Embryonic facial prominence (tissue), 1 donor: ENCODE measurements at regions not wholly inside any gene's neighbourhood (a gene's known extent, or its start where the extent isn't known, plus 50 kb on each side); places are given as distances from the start of the nearest gene placed in this dataset.

Source experiments
- DNase-seq: peaks from one replicate; pipeline ENCODE4 v3.0.0-alpha.2; 2016; ENCODE audit errors: extremely low spot score

DNA sequence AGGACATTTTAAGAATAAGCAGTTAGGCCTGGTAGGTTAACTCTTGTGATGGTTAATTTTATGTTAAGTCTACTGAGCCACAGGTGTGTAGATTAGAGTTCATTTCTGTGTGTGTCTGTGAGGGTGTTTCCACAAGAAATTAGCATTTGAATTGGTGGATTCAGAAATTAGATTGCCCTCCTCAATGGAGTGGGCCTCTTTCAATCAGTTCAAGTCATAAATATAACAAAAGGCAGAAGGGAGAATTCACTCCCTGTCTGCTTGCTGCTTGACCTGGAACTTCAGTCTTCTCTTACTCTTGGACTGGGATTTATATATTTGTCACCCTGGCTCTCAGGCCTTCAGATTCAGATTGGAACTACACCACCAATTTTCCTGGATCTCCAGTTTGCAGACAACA is 55.3 kb upstream of the POM121L12 start:
- no peak for DNase-seq

DNA sequence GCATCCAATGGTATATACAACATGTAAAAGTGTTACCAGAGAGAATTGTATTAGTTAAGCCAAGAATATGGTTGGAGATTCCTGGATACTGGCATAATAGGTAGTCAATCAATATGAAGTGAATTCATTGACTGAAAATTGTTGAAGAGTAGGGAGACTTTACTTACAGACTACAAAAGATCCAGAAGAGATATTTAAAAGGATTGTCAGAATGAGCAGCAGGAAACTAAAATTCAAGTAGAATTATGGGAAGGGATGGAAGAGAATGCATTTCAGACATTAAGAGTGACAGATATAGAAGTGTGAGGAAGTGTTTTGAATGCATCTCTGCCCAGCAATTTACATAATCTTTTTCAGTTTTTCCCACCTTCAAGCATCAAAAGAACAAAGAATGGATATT is 62.3 kb upstream of the POM121L12 start:
- DNase-seq = no peak

DNA sequence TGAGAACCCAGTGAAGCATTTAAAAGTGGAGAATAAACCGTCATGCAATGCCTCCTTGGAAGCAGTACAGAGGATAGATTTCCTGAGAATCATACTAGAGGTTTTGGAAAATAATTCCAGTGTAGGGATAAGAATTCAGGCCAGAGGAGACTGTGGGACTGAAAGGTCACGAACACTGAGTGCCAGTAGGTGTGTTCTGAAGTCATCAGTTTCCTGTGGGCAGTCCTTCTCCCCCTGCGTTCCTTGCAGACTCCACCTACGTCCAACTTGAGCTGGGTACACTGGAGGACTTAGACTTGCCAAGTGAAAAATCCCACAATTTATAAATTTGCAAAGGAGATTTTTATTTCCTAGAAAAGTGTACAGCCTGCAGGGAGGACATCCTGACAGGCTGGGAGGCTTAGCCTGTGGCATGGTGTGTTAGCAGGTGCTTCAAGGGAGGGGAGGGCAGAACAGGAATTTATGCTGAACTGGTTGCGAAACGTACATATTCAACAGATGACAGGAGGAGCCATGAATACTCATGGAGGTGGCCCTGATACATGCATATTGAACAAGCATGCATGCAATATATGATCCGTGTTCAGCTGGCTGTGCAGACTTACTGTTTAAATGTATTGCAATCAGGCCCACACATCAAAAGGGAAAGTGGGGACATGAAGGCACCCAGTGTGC is 72.9 kb upstream of the POM121L12 start:
- no peak for DNase-seq

DNA sequence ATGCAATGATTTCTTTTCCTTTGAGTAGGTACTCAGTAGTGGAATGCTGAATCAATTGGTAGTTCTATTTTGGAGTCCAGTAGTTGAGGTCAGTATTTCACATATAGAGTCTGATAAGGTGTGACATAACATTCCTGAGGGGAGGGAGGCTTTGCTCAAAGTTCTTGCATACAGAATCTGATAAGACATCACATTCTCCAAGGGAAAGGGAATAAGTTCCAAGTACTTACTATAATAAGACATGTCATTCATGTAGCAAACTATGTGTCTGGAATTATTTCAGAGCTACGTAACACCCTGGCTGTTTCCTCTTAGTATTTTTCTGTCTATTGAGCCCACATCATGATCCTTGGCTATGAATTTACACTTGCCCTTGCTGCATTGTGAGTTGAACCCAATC is 74.3 kb upstream of the POM121L12 start:
- DNase-seq = no peak

DNA sequence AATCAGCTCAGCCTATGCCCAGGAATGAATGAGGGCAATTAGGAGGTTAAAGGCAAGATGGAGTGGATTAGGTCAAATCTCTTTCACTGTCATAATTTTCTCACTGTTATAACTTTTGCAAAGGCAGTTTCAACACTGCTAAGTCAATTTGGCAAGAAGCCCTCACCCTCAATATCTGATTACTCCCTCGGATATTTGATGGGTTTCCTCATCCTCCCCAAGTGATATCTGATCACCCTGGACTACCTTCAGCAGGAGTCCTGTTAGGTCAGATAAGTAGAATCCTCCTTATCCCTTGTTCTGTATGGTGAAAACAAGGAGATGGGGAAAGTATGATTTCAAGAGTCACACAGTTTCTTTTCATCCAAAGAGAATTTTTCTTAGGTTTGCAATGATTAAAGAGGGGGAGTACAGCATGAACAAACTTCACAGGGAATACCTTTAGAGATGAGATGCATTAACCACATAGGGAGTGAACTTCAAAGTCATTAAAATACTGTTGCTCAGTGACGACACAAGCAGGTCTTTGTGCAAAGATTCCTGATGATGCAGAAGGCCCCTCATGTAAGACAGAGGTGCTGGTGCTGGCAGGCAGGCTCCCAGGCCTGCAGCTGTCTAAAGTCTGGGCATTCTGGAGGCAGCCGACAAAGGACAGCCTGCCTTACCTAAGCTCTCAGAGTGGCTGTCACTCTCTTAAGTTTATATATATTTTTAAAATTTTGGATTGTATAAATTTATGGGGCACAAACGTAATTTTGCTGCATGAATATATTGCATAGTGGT is 75.4 kb upstream of the POM121L12 start:
- no peak for DNase-seq

DNA sequence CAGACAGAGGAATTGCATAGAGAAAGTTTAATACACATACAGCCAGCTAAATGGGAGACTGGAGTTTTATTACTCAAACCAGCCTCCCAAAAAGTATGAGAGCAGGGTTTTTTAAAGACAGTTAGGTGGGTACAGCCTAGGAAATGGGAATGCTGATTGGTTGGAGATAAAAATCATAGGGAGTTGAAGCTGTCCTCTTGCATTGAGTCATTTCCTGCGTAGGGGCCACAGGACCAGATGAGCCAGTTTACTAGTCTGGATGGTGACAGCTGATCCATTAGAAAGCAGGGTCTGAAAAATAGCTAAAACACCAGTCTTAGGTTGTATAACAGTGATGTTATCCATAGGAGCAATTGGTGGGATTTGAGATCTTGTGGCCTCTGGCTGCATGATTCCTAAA is 76.1 kb upstream of the POM121L12 start:
- no peak for DNase-seq

DNA sequence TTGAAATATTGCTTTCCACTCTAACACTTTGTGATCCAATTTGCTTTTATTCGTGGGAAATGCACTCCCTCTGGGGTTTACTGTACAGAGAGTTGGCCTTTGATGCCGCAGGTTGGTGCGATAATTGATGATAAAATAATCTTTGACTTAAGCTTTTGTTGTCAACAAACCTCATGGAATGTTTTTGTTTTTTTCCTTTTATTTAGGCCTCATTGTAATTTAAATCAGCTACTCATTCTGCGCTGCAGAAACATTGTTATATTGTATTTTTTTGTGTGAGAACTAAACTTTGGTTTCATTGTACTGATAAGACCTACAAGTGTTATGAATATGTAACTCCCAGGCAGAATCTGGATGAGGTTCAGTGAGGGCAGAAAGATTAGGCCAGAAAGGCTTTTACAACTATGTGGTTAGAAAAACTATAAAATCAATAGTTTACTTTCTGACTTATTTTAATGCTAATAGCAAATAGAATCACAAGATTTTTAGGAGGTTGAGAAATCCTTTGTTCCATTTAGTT is 76.8 kb upstream of the POM121L12 start:
- no peak for DNase-seq

DNA sequence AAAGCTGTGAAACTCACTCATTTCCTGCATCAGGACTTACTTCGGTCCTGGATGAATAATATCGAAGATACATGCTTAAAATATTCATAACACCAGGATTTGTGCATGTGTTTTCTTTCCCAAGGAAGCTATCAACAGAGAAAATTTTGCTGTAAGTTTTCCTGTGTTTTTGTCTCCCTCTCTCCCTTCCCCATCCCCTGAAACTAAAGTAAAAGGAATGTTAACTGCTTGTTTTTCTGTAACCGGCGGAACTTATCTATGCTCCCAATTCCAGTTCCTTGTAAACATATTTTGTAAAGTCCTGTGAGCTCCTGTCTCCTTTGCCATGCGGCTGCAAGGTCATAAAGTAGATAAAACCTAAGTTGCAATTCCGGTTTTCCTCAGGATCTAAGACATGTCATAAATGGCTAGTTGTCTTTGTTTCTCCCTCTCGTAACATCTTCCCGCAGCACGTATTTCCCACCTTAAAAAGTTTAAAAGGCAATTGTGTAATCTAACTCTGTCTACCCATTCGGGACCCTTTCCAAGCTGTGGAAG is 79.0 kb upstream of the POM121L12 start:
- no peak for DNase-seq

DNA sequence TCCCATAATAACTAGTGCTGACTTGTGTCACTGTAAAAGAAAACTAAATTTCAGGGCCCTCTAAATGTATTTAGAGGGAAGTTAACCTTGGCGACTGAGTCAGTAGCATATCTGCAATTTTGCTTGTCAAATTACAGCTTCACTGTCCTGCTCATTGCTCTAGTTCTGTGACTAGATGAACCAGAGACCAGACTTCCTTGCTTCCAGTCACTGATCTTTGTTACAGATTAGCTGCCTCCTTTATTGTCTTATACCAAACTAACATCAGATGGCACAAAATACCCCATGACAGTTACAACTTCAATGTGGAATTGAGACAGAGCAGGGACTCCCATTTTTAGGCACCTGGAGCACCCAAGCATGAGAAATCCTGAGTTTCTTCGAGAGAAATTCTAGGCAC is 79.9 kb upstream of the POM121L12 start:
- DNase-seq = no peak

DNA sequence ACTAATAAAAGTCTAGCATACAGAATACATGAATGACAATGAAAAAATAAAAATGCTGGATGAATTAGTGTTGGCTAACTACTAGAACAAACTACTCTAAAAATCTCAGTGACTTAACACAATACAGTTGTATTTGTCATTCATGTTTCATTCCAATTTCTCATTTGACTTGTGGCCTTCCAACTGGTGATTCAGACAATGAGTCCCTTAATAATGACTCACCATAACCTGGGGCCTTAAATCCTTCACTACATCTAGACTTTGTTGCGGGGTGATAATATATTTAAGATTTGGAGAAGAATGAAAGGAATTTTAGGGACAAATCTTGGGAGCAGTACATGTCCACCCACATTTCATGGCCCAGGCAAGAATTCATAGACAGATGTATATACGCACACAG is 90.5 kb upstream of the POM121L12 start:
- DNase-seq = no peak

DNA sequence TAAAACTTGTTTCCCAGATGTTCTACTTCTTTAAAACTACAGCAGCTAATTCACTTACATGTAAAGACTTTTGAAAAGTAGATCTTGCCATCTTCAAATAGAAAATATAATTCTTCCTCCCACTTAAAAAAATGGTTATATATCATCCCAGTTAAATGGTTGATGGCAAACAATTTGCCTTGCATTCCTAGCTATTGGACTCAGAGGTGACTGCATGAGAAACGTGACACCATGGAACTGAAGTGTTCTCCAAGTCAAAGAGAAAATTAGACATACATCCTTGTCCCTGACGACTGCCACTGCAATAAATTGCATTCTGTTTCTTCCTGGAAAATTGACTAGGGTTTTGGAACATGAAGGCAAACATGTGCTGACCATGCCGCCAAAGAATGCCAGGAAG is 95.0 kb upstream of the POM121L12 start:
- no peak for DNase-seq

DNA sequence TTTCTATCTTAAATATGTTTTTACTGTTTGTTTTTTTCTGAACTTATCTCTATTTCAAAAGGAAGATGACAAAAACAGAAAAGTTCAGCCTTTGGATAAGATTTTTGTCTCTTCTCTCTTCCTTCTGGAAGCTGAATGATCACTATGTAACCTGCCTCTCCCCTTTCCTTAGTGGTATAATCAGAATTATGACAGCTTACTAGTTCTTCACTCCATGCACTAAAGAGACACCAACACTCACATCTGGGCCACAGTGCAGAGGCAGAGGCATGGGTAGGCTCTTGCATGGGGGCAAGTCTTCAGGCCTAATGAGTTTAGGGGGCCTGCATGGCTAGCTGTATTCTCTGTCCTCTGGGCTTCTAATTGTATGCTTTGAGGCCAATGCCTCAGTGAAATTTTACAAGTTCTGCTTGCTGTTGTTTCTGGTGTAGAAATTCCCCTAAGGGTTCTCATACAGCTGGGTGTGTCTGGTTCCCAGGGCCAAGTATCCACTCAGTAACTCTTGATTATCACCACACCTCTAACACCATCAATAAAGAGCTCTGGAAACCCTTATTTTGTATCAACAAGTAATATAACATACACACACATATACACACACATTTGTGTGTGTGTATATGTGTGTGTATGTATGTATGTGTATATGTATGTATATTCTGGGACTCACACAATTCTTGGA is 96.8 kb upstream of the POM121L12 start:
- no peak for DNase-seq

DNA sequence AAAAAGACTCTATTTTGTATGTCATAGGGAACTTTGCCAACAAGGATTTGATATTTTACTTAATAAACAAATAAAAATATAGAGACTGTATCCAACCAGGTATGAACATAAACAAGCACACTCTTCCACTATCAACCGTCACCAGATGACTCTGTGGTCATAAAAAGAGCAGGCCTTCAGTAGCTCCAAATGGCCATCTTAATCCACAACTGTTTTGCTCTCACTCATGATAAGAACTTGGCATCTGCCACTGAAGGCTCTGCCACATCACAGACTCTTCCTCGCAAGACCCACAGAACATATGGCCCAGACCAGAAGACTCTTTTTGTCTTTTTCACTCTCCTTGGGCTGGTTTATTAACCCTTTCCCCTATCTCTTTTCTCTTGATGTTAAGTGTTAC is 98.7 kb upstream of the POM121L12 start:
- DNase-seq = no peak

DNA sequence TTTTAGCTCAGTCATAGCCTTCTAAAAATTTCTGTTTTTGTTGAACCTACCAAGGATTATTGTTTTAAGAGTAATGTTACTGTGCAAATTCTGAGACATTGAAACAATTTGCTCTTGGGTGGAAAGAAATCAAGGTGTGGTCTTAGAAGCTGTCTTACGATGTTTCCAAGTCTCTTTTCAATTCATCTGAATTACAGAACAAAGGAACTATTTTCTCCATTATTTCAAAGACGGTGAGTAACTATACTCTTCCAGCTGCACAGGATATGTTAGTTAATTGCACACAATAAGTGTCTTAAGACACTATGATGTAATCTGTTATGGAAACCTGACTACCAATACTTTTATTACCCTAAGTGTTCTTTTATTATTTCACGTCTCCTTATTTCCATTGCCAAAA is 106.8 kb upstream of the POM121L12 start:
- DNase-seq = no peak

DNA sequence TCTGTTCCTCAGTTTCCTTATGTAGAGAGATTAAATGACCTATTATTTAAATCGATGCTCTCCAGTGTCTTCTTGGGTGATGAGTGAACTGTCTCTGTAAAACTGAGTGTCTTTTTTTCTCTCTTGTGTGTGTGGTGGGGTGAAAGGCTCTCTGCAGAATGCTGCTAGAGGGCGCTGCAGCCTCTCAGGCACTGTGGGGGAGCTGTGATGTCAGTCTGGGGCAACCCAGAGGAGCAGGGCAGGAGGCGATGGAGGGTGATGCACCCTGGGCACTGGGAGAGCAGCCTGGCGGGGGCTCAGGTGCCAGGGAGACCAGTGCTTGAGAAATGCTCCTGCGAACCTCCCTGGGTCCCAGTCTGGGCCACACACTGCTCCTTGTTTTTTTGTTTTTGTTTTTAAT is 110.1 kb upstream of the POM121L12 start:
- DNase-seq = no peak

DNA sequence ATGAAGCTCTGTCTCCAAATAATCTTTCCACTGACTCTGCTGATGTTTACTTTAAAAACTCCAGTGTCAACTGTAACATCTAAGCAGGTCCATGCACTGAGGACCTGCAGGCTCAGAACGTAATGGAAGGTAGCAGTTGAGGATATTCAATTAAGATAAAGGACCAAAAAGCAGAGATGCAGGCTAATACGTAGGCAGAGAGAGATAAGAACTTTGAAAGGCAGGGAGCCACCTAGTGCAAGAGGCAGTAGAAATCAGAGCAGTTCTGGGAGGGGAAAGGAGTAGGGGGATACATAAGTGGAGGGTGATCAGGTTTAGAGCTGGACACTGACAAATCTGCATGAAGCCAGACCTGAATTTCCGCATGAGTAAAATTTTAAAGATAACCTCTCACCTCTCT is 114.5 kb upstream of the POM121L12 start:
- no peak for DNase-seq

DNA sequence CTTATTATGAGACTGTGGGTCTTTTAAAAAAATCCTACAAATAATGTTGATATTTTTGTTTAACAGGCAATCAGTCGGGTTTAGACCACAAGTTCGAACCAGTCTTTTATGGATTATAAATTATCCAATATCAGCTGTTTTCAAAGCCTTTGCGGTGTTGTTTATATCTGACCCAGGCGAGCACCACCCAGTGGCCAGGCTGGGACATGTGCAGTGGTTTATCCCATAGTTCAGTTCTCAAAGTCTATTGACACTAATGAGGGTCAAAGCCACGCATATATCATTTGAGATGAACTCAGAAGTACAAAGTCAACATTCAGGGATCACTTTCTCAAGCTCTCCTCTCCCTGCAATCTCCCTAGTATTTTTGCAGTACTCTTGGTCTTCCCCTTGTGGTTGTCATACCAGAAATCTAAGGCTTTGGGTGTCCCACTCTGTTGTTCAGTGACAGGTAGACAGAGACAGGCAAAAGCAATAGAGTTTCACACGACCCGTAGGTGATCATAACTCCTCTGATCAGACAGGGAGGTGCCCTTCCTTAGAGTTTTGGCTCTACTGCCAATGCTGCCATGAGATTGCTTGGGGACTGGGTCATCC is 117.4 kb upstream of the POM121L12 start:
- no peak for DNase-seq

DNA sequence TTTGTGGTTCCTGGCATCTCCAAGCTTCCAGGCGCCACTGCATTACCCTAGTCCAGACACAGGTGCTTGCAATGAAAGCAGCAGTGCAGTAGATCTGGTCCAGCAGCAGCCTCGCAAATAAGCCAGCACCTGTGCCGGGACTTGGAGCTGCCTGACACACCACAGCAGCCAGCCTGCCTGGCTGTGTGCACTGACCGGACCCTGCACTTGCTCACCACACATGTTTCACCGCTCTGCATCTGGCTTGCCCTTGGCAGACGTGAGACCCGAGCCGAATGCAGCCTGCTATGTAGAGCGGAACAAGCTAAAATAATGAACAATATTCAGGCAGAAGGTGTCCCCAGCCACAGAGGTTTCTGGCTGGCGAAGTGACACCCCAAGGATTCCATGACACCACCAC is 123.6 kb upstream of the POM121L12 start:
- no peak for DNase-seq

DNA sequence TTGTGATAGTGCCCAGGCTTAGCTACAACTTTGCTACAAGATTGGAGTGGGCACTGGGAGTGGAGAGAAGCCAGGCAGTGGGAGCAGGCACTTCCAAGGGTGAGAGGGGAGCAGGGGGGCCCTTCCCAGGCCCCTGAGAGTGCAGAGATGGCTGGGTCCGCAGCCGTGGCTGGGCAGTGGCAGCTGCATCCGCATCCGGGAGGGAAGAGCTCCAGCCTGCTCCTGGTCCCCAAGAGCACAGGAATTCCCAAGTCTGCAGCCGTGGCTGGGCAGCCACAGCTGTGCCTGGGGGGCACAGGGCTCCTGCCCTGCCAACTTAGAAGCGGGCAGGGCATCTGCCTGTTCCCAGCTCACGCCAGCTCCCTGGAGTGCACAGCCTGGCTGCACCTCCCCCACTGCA is 124.1 kb upstream of the POM121L12 start:
- no peak for DNase-seq

DNA sequence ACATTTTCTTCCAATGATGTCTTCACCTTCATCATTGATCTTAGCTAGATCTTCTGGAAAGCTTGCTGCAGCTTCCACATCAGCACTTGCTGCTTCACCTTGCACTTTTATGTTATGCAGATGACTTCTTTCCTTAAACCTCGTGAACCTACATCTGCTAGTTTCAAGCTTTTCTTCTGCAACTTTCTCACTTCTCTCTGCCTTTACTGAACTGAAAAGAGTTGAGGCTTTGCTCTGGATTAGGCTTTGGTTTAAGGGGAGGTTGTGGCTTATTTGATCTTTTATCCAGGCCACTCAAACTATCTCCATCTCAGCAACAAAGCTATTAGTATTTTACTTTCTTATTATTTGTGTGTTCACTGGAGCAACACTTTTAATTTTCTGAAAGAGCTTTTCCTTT is 125.5 kb upstream of the POM121L12 start:
- DNase-seq = no peak

DNA sequence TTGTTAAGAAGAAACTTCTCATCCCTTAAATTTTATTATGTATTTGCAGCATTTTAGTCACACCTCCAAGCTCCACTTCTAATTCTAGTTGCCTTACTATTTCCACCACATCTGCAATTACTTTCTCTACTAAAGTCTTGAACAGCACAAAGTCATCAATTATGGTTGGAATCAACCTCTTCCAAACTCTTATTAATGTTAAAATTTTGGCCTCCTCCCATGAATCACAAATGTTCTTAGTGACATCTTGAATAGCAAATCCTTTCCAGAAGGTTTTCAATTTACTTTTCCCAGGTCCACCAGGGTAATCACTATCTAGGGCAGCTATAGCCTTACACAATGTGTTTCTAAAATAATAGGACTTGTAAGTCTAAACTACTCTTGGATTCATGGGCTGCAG is 126.3 kb upstream of the POM121L12 start:
- DNase-seq = no peak

DNA sequence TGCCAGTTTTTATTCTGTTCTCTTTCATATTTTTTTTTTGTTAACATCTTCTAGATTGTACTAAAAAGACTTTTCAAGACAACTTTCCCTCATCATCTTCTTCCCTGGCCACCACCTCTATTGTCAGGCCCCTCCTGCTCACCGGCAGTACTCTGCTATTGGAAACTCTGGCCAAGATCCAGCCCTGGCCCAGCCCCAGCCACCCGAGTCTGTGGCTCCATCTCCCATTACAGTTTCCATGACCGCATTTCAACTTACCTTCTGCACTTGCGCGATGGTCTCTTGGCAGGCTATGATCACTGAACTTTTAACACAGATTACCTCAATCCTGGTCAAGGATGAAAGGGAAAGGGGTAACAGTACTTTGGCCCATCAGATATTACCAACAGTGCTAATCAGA is 137.7 kb upstream of the POM121L12 start:
- DNase-seq = no peak
